Esophagus squamous epithelium (tissue), 5 donors: ENCODE measurements at regions not wholly inside any gene's neighbourhood (a gene's known extent, or its start where the extent isn't known, plus 50 kb on each side); places are given as distances from the start of the nearest gene placed in this dataset.
"Not testable (repeated sequence)": the region's sequence is repeated elsewhere in the genome, so short reads cannot be mapped to it uniquely, and the experiment has no call there.

ENCODE experiments used
- DNase-seq: peaks from one replicate; lab custom pipeline; 2025; lab: John Stamatoyannopoulos, UW
- H3K27ac ChIP-seq, 4 donors: fragments of 200-600 bp; sonication (generic); one replicate each; pipeline ENCODE4 v1.5.1; 2016 to 2019; ENCODE audit warnings: mild to moderate bottlenecking in 1 of 4
- H3K27me3 ChIP-seq, 4 donors: fragments of 200-600 bp; sonication (generic); 1 replicate in 3 of 4; 2 replicates in 1 of 4; pipeline versions ENCODE4 v1.5.1 to v1.6.0; 2017 to 2021; ENCODE audit warnings: antibody characterized with exemption in 1 of 4
- H3K36me3 ChIP-seq, 3 donors: fragments of 200-600 bp; sonication (generic); one replicate each; pipeline ENCODE4 v1.5.1; 2016 to 2019
- H3K4me1 ChIP-seq, 3 donors: fragments of 200-600 bp; sonication (generic); one replicate each; pipeline ENCODE4 v1.5.1; 2017 to 2019
- H3K4me3 ChIP-seq, 4 donors: fragments of 200-600 bp; sonication (generic); 1 replicate in 3 of 4; 2 replicates in 1 of 4; pipeline ENCODE4 v1.5.1; 2016 to 2019; ENCODE audit warnings: mild to moderate bottlenecking in 2 of 4, moderate library complexity in 1 of 4
- H3K9me3 ChIP-seq, 3 donors: fragments of 200-600 bp; sonication (generic); one replicate each; pipeline ENCODE4 v1.5.1; 2016 to 2019
- CTCF ChIP-seq, 6 experiments: fragments of 450-650 bp in 4 of 6; fragments of 200-600 bp in 2 of 6; sonication (generic) in 2 of 6; IDR thresholded peaks; one replicate each; pipeline ENCODE4 v1.5.1; 2016 to 2019; ENCODE audit warnings: antibody characterized with exemption in 6 of 6, mild to moderate bottlenecking in 4 of 6, moderate library complexity in 4 of 6
- POLR2A ChIP-seq, 4 donors: fragments of 450-650 bp; IDR thresholded peaks; one replicate each; pipeline ENCODE4 v1.6.1; 2017; ENCODE audit warnings: antibody characterized with exemption in 4 of 4, mild to moderate bottlenecking in 4 of 4, moderate library complexity in 3 of 4
- WGBS, 2 donors: methylation state at CpG; one replicate each; pipeline ENCODE4 v1.1.5; 2018; 5-methylcytosine and 5-hydroxymethylcytosine counted together
- intact Hi-C: fragments of 100-400 bp; cut with DNase I; formaldehyde crosslinking; loops from one replicate; pipeline ENCODE4 v1.15.0; 2022
- donor health status: DM: yes; HTN: yes; CAD: no.

GRCh38 chr22:41038732-41039131 is 53.7 kb upstream of the EP300 start:
- intact Hi-C loops, result no loop called here
- no peaks in the 10 kb centered on the region for H3K4me1 ChIP-seq
- TF ChIP-seq POLR2A (IDR thresholded peaks at IDR 0.05) (no peak), CTCF (IDR thresholded peaks at IDR 0.05) (no peak)

GRCh38 chr22:41039641-41040040 is 52.8 kb upstream of the EP300 start:
- H3K4me3 ChIP-seq, H3K4me1 ChIP-seq, intact Hi-C loops, H3K9me3 ChIP-seq, H3K27me3 ChIP-seq, H3K27ac ChIP-seq, DNase-seq, H3K36me3 ChIP-seq: not testable (repeated sequence)
- 81 to 84% methylated on average over 8 to 9 of the region's 9 CpGs for WGBS, 2 donors

More at GRCh38 chr22:41038732-41039131, 53.7 kb upstream of the EP300 start:
- Histone ChIP-seq H3K27ac (no peak overlapping the region), H3K27me3 (no peaks in the 10 kb centered on the region), H3K36me3 (no peaks in the 10 kb centered on the region), H3K9me3 (no peaks in the 10 kb centered on the region), H3K4me3 (no peak overlapping the region)
- 67 to 72% methylated on average over 4 of the region's 4 CpGs for WGBS, 2 donors
- no peak for DNase-seq

- Histone ChIP-seq H3K4me1 (no peaks in the 10 kb centered on the region), H3K36me3 (no peaks in the 10 kb centered on the region), H3K9me3 (no peaks in the 10 kb centered on the region), H3K27me3 (no peaks in the 10 kb centered on the region), H3K4me3 (no peak overlapping the region), H3K27ac (no peak overlapping the region)
- intact Hi-C loops, result no loop called here
- DNase-seq, result no peak
- 81 to 85% methylated on average over 1 of the region's 1 CpG for WGBS, 2 donors
- no peak for TF ChIP-seq CTCF (IDR thresholded peaks at IDR 0.05)
- no peak for TF ChIP-seq POLR2A (IDR thresholded peaks at IDR 0.05)
Measured at GRCh38 chr22:41040483-41040882, 51.9 kb upstream of the EP300 start.

- TF ChIP-seq CTCF (IDR thresholded peaks at IDR 0.05), result no peak
- no peak for TF ChIP-seq POLR2A (IDR thresholded peaks at IDR 0.05)
- no peaks in the 10 kb centered on the region for H3K4me1 ChIP-seq
- H3K36me3 ChIP-seq, result no peaks in the 10 kb centered on the region
- H3K4me3 ChIP-seq, result no peak overlapping the region
- intact Hi-C loops, result no loop called here
- H3K9me3 ChIP-seq, result no peaks in the 10 kb centered on the region
- no peak for DNase-seq
- H3K27ac ChIP-seq, result no peak overlapping the region
- WGBS, 2 donors, result 85 to 87% methylated on average over 5 of the region's 5 CpGs
- H3K27me3 ChIP-seq, result no peaks in the 10 kb centered on the region
Measured at GRCh38 chr22:41041532-41041931, 50.9 kb upstream of the EP300 start.
